GM12878 (cell line): ENCODE measurements at regions not wholly inside any gene's neighbourhood (a gene's known extent, or its start where the extent isn't known, plus 50 kb on each side); places are given as distances from the start of the nearest gene placed in this dataset.
"Not testable (repeated sequence)": the region's sequence is repeated elsewhere in the genome, so short reads cannot be mapped to it uniquely, and the experiment has no call there.

ENCODE experiments used
- MEF2A ChIP-seq: IDR thresholded peaks from 2 replicates; pipeline ENCODE4 v1.6.1; 2011; ENCODE audit warnings: low read depth, mild to moderate bottlenecking, low read length, moderate library complexity; ENCODE audit not compliant: insufficient read depth
- POLR2AphosphoS5 ChIP-seq: IDR thresholded peaks from 2 replicates; pipeline ENCODE4 v1.6.1; 2011; ENCODE audit warnings: mild to moderate bottlenecking, low read length, inconsistent platforms
- SIN3A ChIP-seq: IDR thresholded peaks from 2 replicates; pipeline ENCODE4 v1.6.1; 2012; ENCODE audit warnings: low read depth, low read length, improper control_type of control experiment
- SREBF2 ChIP-seq: IDR thresholded peaks from 2 replicates; pipeline ENCODE4 v1.6.1; 2012; ENCODE audit warnings: mild to moderate bottlenecking, low read length
- TF ChIP-seq, protein P1 (sequence below): IDR thresholded peaks from 2 replicates; pipeline ENCODE4 v1.6.1; 2012; ENCODE audit warnings: improper control_type of control experiment, low read depth, low read length; ENCODE audit not compliant: insufficient replicate concordance
- TF ChIP-seq, protein P2 (sequence below), 3 experiments: IDR thresholded peaks in 2 of 3; conservative IDR thresholded peaks in 1 of 3; 2 replicates each; pipeline ENCODE4 v1.5.1; 2011; ENCODE audit warnings: low read depth in 3 of 3, low read length in 3 of 3, mild to moderate bottlenecking in 3 of 3, control low read depth in 2 of 3, moderate library complexity in 2 of 3, inconsistent platforms in 1 of 3, mixed read lengths in 1 of 3; ENCODE audit not compliant: control insufficient read depth in 2 of 3, insufficient read depth in 1 of 3; ENCODE audit errors: extremely low read depth in 1 of 3

DNA sequence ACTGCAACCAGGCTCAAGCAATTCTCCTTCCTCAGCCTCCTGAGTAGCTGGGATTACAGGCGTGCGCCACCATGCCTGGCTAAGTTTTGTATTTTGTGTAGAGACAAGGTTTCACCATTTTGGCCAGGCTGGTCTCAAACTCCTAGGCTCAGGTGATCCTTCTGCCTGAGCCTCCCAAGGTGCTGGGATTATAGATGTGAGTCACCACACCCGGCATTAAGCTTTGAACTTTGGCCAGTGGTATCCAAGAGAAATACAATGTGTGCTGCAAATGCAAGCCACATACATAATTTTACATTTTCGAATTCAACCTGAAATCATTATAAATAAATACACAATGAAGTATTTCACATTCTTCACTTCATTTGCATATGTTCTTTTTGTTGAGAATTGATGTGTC lies 94.0 kb upstream of the ERV3-1 start:
- TF ChIP-seq SIN3A, POLR2AphosphoS5, SREBF2, MEF2A: not testable (repeated sequence)
- TF ChIP-seq, protein P1, sequence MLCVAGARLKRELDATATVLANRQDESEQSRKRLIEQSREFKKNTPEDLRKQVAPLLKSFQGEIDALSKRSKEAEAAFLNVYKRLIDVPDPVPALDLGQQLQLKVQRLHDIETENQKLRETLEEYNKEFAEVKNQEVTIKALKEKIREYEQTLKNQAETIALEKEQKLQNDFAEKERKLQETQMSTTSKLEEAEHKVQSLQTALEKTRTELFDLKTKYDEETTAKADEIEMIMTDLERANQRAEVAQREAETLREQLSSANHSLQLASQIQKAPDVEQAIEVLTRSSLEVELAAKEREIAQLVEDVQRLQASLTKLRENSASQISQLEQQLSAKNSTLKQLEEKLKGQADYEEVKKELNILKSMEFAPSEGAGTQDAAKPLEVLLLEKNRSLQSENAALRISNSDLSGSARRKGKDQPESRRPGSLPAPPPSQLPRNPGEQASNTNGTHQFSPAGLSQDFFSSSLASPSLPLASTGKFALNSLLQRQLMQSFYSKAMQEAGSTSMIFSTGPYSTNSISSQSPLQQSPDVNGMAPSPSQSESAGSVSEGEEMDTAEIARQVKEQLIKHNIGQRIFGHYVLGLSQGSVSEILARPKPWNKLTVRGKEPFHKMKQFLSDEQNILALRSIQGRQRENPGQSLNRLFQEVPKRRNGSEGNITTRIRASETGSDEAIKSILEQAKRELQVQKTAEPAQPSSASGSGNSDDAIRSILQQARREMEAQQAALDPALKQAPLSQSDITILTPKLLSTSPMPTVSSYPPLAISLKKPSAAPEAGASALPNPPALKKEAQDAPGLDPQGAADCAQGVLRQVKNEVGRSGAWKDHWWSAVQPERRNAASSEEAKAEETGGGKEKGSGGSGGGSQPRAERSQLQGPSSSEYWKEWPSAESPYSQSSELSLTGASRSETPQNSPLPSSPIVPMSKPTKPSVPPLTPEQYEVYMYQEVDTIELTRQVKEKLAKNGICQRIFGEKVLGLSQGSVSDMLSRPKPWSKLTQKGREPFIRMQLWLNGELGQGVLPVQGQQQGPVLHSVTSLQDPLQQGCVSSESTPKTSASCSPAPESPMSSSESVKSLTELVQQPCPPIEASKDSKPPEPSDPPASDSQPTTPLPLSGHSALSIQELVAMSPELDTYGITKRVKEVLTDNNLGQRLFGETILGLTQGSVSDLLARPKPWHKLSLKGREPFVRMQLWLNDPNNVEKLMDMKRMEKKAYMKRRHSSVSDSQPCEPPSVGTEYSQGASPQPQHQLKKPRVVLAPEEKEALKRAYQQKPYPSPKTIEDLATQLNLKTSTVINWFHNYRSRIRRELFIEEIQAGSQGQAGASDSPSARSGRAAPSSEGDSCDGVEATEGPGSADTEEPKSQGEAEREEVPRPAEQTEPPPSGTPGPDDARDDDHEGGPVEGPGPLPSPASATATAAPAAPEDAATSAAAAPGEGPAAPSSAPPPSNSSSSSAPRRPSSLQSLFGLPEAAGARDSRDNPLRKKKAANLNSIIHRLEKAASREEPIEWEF = not testable (repeated sequence)
- TF ChIP-seq, protein P2, sequence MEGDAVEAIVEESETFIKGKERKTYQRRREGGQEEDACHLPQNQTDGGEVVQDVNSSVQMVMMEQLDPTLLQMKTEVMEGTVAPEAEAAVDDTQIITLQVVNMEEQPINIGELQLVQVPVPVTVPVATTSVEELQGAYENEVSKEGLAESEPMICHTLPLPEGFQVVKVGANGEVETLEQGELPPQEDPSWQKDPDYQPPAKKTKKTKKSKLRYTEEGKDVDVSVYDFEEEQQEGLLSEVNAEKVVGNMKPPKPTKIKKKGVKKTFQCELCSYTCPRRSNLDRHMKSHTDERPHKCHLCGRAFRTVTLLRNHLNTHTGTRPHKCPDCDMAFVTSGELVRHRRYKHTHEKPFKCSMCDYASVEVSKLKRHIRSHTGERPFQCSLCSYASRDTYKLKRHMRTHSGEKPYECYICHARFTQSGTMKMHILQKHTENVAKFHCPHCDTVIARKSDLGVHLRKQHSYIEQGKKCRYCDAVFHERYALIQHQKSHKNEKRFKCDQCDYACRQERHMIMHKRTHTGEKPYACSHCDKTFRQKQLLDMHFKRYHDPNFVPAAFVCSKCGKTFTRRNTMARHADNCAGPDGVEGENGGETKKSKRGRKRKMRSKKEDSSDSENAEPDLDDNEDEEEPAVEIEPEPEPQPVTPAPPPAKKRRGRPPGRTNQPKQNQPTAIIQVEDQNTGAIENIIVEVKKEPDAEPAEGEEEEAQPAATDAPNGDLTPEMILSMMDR (IDR thresholded peaks at IDR 0.05 in 2 of 3, conservative IDR thresholded peaks at IDR 0.05 in 1 of 3; ENCODE audit: control insufficient read depth in 2 of 3, extremely low read depth in 1 of 3, insufficient read depth in 1 of 3, low read depth in 3 of 3, low read length in 3 of 3) = not testable (repeated sequence)
